ENCODE measurements at regions not wholly inside any gene's neighbourhood (a gene's known extent, or its start where the extent isn't known, plus 50 kb on each side); places are given as distances from the start of the nearest gene placed in this dataset.
"Not testable (repeated sequence)": the region's sequence is repeated elsewhere in the genome, so short reads cannot be mapped to it uniquely, and the experiment has no call there.

DNA sequence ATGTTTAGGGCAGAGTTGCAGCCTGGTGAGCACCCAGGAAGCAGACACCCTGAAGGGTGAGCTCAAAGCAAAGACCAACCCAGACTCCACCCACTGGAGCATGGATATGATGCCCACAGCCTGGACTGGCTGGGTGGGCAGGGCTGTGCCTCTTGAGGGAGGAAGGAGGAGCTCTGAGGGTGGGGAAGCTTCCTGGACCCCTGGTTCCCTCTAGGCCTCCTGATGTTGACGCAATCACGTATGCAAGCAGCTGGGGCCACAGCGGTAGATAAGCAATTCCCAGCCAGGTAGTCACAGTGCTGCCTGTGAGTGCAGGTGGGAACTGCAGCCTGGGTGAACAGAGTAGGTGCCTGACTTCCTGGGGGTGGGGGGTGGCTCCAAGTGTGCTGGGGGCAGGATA lies 271.5 kb downstream of the CDK5RAP2 start:
- Mint-ChIP-seq H3K4me3 (no peak overlapping the region), H3K36me3 (ENCODE audit: low read depth) (no peaks in the 10 kb centered on the region), H3K9me3 (no peaks in the 10 kb centered on the region), H3K27me3 (peaks cover 4% of the 10 kb centered on the region), H3K27ac (no peak overlapping the region), H3K4me1 (no peaks in the 10 kb centered on the region)
- no peak for DNase-seq
- ATAC-seq = no peak

DNA sequence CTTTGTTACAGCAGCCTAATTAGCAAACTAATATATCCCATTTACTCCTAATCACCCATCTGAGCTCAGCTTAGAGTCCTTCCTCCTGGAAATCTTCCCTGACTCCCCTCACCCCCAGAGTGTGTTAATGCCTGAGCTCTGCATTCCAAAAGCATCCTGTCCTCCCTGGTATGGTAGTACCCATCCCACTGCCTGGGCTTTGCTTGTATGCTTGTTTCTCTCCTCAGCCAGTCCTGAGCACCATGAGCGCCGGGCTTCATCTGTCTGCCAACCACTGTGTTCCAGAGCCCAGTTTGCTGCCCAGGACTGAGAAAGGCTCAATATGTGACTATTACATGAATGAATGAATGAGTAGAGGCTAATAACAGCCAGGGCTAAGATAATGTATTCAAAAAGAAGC lies 272.4 kb downstream of the CDK5RAP2 start:
- H3K4me1 Mint-ChIP-seq = no peaks in the 10 kb centered on the region
- no peak for ATAC-seq
- peaks cover 4% of the 10 kb centered on the region for H3K27me3 Mint-ChIP-seq
- no peak overlapping the region for H3K4me3 Mint-ChIP-seq
- DNase-seq = no peak
- H3K9me3 Mint-ChIP-seq = no peaks in the 10 kb centered on the region
- H3K27ac Mint-ChIP-seq = no peak overlapping the region
- H3K36me3 Mint-ChIP-seq (ENCODE audit: low read depth) = no peaks in the 10 kb centered on the region

DNA sequence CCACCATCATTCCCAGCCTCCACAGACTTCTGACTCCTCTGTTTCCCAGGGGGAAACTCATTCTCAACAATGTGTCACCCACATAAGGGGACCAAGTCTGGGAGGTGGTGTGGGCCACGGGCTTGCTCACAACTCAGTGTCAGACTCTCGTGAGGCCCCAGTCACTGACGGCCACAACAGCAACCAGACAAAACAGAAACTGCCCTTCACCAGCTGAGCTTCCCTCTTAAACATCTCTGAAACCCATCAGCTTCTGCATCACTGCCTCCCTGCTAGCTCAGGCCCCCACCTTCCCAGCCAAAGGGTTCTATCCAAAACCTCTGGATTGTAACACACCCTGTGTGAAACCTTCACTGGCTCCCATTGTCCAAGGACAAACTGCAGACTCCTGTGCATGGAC lies 273.4 kb downstream of the CDK5RAP2 start:
- H3K27me3 Mint-ChIP-seq = peaks cover 4% of the 10 kb centered on the region
- H3K36me3 Mint-ChIP-seq (ENCODE audit: low read depth) = no peaks in the 10 kb centered on the region
- H3K4me3 Mint-ChIP-seq = no peak overlapping the region
- no peaks in the 10 kb centered on the region for H3K9me3 Mint-ChIP-seq
- ATAC-seq (no peak), DNase-seq (no peak)
- H3K27ac Mint-ChIP-seq = no peak overlapping the region
- H3K4me1 Mint-ChIP-seq = no peaks in the 10 kb centered on the region

DNA sequence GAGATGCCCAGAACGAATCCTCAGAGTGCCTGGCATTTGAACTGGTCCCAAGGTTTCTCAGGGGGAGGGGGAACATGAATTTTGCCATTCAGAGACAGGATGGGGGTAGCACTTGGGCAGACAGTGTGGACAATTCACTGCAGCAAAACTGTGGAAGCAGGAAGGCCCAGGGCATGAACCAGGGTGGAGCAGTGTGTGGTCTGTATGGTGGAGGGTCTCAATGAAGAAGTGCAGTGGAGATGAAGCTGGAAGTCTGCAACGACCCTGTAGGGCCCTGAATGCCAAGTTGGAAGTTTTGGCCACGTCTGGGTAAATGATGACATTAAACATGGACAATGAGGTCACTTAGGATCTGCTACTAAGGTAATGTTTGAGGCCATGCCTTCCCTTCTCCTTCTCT lies 273.9 kb downstream of the CDK5RAP2 start:
- Mint-ChIP-seq H3K27me3 (peaks cover 4% of the 10 kb centered on the region), H3K9me3 (no peaks in the 10 kb centered on the region), H3K4me3 (no peak overlapping the region), H3K27ac (no peak overlapping the region), H3K4me1 (no peaks in the 10 kb centered on the region), H3K36me3 (ENCODE audit: low read depth) (no peaks in the 10 kb centered on the region)
- ATAC-seq (no peak), DNase-seq (no peak)

DNA sequence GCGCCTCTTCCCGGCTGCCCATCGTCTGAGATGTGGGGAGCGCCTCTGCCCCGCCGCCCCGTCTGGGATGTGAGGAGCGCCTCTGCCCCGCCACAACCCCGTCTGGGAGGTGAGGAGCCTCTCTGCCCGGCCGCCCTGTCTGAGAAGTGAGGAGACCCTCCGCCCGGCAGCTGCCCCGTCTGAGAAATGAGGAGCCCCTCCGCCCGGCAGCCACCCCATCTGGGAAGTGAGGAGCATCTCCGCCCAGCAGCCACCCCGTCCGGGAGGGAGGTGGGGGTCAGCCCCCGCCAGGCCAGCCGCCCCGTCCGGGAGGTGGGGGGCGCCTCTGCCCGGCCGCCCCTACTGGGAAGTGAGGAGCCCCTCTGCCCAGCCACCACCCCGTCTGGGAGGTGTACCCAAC lies 275.1 kb downstream of the CDK5RAP2 start:
- H3K9me3 Mint-ChIP-seq; H3K4me1 Mint-ChIP-seq; H3K4me3 Mint-ChIP-seq; H3K27ac Mint-ChIP-seq; H3K36me3 Mint-ChIP-seq (ENCODE audit: low read depth); ATAC-seq; H3K27me3 Mint-ChIP-seq; DNase-seq: not testable (repeated sequence)

DNA sequence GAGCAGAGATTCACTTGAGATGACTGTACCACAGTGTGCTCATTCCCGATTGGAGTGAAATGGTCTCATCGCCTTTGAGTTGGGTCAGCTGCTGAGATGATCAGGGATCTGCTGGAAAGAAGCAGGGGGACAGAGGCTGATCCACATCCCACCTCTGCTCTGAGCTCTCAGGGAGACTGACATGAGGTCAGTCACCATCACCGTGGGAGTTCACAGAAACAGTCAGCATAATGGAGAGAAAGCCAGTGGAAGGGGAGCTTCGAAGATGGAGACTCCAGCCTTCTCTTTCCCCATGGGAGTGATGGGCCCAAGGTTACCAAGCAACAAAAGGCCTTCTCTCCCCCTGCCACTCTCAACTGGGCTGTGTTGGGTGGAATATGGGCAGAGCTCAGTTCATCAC lies 276.4 kb downstream of the CDK5RAP2 start:
- no peaks in the 10 kb centered on the region for H3K36me3 Mint-ChIP-seq (ENCODE audit: low read depth)
- ATAC-seq = no peak
- H3K27me3 Mint-ChIP-seq = peaks cover 4% of the 10 kb centered on the region
- H3K27ac Mint-ChIP-seq = no peak overlapping the region
- H3K4me1 Mint-ChIP-seq = no peaks in the 10 kb centered on the region
- no peaks in the 10 kb centered on the region for H3K9me3 Mint-ChIP-seq
- H3K4me3 Mint-ChIP-seq = no peak overlapping the region
- no peak for DNase-seq

DNA sequence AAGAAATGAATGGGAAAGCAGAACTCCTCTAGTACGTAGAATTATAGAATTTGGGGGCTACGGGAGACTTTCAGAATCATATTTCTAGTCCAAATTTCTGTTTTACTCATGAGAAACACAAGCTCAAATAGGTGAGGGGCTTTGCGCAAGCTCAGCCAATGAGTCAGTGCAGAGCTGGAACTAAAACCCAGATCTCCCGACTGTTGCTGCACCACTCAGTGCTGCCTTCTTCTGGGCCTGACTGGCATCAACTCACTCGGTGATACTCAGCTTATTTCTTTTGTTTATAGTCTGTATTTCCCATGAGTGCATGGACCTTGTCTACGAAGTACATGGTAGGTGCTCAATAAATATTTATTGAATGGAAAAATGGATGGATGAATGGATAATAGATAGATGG lies 280.2 kb downstream of the CDK5RAP2 start:
- H3K9me3 Mint-ChIP-seq = no peaks in the 10 kb centered on the region
- H3K4me1 Mint-ChIP-seq = no peaks in the 10 kb centered on the region
- no peaks in the 10 kb centered on the region for H3K36me3 Mint-ChIP-seq (ENCODE audit: low read depth)
- DNase-seq = no peak
- H3K27me3 Mint-ChIP-seq = peaks cover 2% of the 10 kb centered on the region
- H3K27ac Mint-ChIP-seq = no peak overlapping the region
- ATAC-seq = no peak
- H3K4me3 Mint-ChIP-seq = no peak overlapping the region

DNA sequence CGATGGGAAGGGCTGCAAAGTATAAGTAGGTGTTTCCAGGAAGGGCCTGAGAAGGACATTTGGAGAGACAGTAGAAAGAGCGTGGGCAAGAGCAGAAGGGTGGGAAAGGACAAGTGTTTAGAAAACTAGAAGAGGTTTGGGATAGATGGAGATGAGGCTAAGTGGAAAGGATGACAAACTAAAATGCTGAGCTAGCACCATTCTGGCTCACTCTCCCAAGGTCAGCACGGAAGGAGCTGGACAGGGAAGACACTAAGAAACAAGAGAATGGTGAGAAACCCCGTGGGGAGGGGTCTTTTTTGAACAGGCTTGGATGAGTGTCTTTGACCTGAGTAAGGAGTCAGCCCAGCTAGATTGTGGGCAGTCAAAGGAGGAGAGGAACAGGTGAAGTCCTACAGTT lies 286.0 kb downstream of the CDK5RAP2 start:
- Mint-ChIP-seq H3K36me3 (ENCODE audit: low read depth) (no peaks in the 10 kb centered on the region), H3K4me1 (no peaks in the 10 kb centered on the region), H3K9me3 (no peaks in the 10 kb centered on the region), H3K27ac (no peak overlapping the region), H3K27me3 (peaks cover 3% of the 10 kb centered on the region), H3K4me3 (no peak overlapping the region)
- DNase-seq (no peak), ATAC-seq (no peak)

DNA sequence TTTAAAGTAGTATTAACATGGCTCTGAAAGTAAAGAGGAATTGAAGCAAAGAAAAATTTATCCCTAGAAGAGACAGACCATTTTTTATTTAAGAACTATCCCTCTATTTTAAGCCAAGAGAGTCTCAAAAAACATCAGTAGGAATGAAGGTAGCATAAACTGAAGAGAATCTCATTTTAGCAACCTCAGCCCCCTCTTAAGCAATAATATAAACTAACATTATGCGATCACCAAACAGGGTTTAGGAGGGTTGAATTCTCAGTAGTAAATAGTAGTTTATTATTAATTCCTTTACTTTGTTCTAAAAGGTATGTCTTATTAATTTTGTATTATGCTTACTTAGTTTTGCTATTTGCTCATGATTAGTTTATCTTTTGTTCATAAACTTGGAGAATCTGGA lies 287.4 kb downstream of the CDK5RAP2 start:
- ATAC-seq = no peak
- Mint-ChIP-seq H3K4me1 (no peaks in the 10 kb centered on the region), H3K27me3 (peaks cover 3% of the 10 kb centered on the region), H3K27ac (no peak overlapping the region), H3K36me3 (ENCODE audit: low read depth) (no peaks in the 10 kb centered on the region), H3K4me3 (no peak overlapping the region), H3K9me3 (no peaks in the 10 kb centered on the region)
- no peak for DNase-seq

DNA sequence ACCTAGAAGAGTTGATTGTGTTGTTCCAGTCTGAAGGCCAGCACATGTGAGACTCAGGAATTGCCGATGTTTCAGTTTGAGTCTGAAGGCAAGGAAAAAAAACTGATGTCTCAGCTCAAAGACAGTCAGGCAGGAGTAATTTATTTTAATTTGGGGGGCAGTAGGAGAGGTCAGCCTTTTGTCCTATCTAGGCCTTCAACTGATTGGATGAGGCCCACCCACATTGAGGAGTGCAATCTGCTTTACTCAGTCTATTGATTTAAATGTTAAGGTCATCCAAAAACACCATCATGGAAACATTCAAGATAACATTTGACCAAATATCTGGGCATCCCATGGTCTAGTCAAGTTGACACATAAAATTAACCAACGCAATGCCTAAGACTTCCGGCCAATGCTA lies 288.9 kb downstream of the CDK5RAP2 start:
- no peak for DNase-seq
- Mint-ChIP-seq H3K4me1 (no peaks in the 10 kb centered on the region), H3K27ac (no peak overlapping the region), H3K27me3 (peaks cover 3% of the 10 kb centered on the region), H3K4me3 (no peak overlapping the region), H3K9me3 (no peaks in the 10 kb centered on the region), H3K36me3 (ENCODE audit: low read depth) (no peaks in the 10 kb centered on the region)
- no peak for ATAC-seq

DNA sequence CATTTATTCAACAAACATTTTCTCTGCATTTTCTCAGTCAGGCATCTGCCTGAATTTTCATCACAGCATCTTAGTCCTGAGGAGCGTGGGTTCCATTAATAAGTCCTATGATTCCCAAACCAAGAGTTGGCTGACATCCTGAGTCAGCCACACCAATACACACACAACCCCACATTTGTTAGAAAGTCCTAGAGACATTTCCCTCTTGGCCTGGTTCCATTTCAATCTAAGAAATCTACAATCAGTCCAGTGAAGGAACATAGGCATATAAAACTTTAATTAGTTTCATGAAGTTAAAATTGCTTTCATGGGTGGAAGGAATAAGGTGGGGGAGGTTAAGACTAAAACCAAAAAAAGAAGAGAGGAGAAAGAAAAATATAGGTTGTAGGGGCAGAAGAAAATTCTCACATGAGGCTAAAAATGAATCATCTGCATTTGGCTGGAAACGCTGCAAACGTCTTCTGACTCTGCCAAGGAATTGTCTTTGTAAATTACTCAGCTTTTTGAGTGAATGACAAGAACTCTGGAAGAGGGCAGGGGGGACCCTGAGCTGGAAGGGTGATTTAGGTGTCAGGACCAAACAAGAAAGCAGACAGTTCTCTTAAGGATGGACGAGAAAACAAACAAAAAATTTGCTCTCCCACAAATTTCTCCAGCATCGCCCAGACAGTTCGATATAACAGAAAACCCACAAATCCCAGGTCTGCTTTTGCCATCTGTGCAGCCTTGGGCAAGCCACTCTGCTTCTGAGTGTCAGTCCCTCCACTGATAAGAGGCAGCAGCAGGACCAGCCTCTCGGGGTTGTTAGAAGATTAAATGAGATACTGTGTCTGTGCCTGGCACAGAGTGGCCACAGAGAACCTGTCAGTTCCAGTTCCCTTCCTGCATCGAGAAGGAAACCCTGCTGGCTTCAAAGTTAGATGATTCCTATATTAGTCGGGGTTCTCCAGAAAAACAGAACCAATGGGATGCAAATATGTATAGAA lies 289.7 kb downstream of the CDK5RAP2 start:
- Mint-ChIP-seq H3K36me3 (ENCODE audit: low read depth) (no peaks in the 10 kb centered on the region), H3K4me3 (no peak overlapping the region), H3K9me3 (no peaks in the 10 kb centered on the region), H3K27ac (no peak overlapping the region), H3K4me1 (no peaks in the 10 kb centered on the region), H3K27me3 (peaks cover 1% of the 10 kb centered on the region)
- no peak for ATAC-seq
- DNase-seq = no peak

DNA sequence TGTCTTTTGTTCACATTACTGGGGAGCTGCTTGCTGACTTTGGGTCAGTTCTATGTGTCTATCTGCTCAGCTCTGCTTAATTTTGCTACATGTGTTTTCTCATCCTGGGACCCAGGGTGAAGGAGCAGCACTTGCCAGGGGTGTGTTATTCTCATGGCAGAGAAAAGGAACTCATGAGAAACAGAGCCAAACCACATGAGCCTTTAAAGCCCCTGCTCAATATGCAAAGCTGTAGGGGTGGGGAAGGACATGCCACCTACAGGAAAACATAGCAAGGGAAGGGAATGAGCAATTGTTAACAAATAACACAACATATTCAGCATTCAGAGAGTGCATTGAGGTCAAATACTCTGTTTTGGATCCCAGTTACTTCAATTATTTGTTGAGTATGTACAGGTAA lies 290.9 kb downstream of the CDK5RAP2 start:
- Mint-ChIP-seq H3K27ac (no peak overlapping the region), H3K27me3 (peaks cover 1% of the 10 kb centered on the region), H3K9me3 (no peaks in the 10 kb centered on the region), H3K4me3 (no peak overlapping the region), H3K4me1 (no peaks in the 10 kb centered on the region), H3K36me3 (ENCODE audit: low read depth) (no peaks in the 10 kb centered on the region)
- DNase-seq (no peak), ATAC-seq (no peak)

DNA sequence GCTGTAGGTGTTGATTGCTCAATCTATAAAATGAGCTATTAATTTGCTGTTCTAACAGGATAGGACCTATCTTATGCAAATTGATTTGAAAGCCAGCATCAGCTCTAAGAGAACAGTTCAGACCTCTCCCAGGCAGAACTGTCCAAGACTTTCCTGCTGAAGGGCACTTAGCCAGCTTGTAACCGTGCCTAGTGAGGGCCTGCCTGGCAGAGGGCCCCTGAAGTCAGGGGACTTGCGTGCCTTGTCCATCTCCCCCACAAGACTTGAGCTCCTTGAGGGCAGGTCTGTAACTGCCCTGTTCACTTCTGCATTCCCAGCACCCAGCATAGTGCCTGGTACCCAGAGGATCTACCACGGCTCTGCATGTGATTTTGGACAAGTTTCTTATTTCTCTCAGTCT lies 293.4 kb downstream of the CDK5RAP2 start:
- no peak overlapping the region for H3K4me3 Mint-ChIP-seq
- ATAC-seq = no peak
- H3K4me1 Mint-ChIP-seq = no peaks in the 10 kb centered on the region
- H3K27me3 Mint-ChIP-seq = peaks cover 1% of the 10 kb centered on the region
- no peaks in the 10 kb centered on the region for H3K9me3 Mint-ChIP-seq
- no peak for DNase-seq
- H3K27ac Mint-ChIP-seq = no peak overlapping the region
- H3K36me3 Mint-ChIP-seq (ENCODE audit: low read depth) = no peaks in the 10 kb centered on the region

DNA sequence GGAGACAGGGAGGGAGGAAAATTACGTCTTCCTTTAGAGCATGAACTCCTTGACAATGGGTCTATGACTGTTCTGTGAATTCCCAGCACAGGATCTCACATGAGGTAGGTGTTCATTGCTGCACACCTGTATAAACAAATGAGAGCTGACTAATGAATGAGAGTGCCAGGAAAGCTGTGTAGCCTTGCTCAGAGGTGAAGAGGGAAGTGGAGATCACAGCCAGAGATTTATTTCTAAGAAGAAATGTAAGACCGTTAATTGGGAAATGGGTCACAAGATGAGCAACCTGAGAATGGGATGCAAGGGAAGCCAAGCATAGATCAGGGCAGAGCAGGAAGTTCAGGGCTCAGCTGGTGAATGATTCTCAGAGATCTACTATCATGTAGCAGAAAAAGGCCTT lies 295.1 kb downstream of the CDK5RAP2 start:
- Mint-ChIP-seq H3K4me3 (no peak overlapping the region), H3K36me3 (ENCODE audit: low read depth) (no peaks in the 10 kb centered on the region), H3K27ac (no peak overlapping the region), H3K4me1 (no peaks in the 10 kb centered on the region), H3K9me3 (no peaks in the 10 kb centered on the region), H3K27me3 (peaks cover 2% of the 10 kb centered on the region)
- DNase-seq (no peak), ATAC-seq (no peak)

DNA sequence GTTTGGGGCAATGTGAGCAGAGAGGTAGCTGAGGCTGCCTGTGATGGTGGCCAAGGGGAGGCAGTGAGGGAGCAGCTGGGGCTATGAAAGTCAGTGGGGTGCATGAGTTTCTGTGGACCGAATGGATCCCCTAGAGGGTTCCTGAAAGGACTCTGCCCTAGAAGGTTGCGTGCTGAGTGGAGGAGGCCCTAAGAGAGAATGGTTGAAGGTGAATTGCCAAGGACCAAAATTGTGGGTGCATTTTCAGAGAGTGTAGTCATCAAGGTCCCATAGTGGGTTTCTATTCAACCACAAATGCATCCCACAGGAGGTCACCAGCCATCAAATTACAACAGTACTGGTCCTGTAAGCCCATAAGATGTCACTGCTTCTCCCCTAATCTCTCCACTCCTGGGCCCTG lies 298.3 kb downstream of the CDK5RAP2 start:
- ATAC-seq (no peak), DNase-seq (no peak)
- Mint-ChIP-seq H3K27ac (no peak overlapping the region), H3K9me3 (no peaks in the 10 kb centered on the region), H3K4me1 (no peaks in the 10 kb centered on the region), H3K4me3 (no peak overlapping the region), H3K27me3 (peaks cover 8% of the 10 kb centered on the region), H3K36me3 (ENCODE audit: low read depth) (no peaks in the 10 kb centered on the region)

DNA sequence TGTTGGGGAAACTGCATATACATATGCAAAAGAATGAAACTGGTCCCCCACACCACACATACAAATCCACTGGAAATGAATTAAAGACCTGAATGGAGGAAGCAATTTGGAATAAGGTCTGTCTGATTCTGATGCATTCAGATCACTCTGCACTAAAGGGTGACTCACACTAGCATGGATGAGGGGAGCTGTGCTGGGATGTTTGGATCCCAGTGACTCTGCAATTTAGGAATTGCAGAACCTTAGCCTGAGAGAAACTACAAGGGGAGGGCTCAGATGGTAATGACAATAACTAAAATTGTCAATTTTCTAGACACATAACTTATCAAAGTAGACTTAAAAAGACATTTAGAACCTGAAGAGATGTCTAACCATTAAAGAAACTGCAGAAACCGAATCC lies 312.0 kb downstream of the CDK5RAP2 start:
- H3K9me3 Mint-ChIP-seq = peaks cover 21% of the 10 kb centered on the region
- no peak overlapping the region for H3K4me3 Mint-ChIP-seq
- DNase-seq = no peak
- no peaks in the 10 kb centered on the region for H3K4me1 Mint-ChIP-seq
- H3K36me3 Mint-ChIP-seq (ENCODE audit: low read depth) = no peaks in the 10 kb centered on the region
- no peak for ATAC-seq
- H3K27ac Mint-ChIP-seq = no peak overlapping the region
- H3K27me3 Mint-ChIP-seq = no peaks in the 10 kb centered on the region
